ENCODE measurements at regions not wholly inside any gene's neighbourhood (a gene's known extent, or its start where the extent isn't known, plus 50 kb on each side); places are given as distances from the start of the nearest gene placed in this dataset.
"Not testable (repeated sequence)": the region's sequence is repeated elsewhere in the genome, so short reads cannot be mapped to it uniquely, and the experiment has no call there.

DNA sequence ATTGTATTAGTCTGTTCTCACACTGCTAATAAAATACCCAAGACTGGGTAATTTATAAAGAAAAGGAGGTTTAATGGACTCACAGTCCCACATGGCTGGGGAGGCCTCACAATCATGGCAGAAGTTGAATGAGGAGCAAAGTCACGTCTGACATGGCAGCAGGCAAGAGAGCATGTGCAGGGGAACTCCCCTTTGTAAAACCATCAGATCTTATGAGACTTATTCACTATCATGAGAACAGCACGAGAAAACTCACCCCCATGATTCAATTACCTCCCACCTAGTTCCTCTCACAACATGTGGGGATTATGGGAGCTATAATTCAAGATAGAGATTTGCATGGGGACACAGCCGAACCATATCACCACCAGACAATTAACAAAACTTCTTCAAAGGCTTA, 84.4 kb upstream of the ANKRD1 start:
- DNase-seq, result not testable (repeated sequence)

GRCh38 chr10:91006001-91006751, 85.3 kb upstream of the ANKRD1 start:
- peak; percentile 69 for DNase-seq

DNA sequence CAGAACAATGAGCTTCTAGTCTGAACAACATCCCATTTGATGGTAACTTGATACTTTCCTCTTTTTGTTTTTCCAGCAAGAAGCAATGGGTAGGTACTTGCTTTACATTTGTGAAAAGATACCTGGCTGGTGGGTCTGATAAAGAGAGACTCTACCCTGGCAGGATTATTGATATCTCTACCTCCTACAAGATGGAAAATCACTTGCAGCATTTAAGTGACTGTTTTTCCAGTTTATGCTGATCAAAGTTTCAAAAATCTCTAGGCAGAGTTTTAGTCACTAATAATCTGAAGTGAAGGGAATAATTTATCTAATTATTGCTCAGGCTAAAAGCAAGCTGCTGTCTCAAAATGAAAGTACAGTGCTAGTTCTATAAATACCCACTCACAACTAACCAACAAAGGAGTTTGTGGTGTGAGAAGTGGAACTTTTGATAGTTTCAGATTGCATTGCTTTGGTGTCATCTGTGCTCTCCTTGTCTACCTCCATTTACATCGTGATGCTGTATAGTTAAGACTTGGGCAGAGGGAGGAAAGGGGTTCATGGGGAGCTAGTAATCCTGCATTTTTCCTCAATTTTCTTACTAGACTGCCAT, 86.0 kb upstream of the ANKRD1 start:
- no peak for DNase-seq

GRCh38 chr10:91007655-91008054, 86.8 kb upstream of the ANKRD1 start:
- no peak for DNase-seq

GRCh38 chr10:91009121-91009520, 88.2 kb upstream of the ANKRD1 start:
- DNase-seq, result no peak

DNA sequence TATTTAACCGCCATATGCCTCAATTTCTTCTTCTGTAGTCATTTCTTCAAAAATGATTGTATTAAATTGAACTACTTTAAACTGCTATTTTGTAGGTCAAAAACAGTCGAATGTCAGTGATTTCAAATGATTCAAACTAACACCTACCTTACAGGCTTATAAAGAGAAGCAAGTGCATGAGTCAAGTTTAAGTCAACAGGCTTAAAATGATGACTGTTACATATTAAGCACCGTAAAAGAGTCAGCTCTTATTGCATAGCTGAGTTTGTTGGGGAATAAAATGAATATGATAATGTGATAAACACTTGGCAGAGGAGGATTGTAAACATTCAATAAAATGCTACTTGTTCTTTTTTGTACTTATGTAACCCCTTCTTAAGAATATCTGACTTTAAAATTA, 90.1 kb upstream of the ANKRD1 start:
- no peak for DNase-seq

DNA sequence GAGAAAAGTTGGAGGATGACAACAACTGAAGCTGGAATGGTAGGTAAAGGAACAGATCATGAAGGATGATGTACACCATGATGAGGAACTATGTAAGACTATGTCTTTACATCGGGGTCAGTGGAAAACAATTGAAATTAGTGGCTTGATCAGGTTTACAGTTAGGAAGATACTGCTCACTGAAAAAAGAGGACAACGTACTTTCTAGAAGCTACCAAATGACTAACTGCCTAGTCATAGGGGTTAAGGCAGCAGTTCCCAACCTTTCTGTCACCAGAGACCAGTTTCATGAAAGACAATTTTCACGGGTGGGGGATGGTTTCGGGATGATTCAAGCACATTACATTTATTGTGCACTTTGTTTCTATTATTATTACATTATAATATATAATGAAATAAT, 91.6 kb upstream of the ANKRD1 start:
- no peak for DNase-seq

DNA sequence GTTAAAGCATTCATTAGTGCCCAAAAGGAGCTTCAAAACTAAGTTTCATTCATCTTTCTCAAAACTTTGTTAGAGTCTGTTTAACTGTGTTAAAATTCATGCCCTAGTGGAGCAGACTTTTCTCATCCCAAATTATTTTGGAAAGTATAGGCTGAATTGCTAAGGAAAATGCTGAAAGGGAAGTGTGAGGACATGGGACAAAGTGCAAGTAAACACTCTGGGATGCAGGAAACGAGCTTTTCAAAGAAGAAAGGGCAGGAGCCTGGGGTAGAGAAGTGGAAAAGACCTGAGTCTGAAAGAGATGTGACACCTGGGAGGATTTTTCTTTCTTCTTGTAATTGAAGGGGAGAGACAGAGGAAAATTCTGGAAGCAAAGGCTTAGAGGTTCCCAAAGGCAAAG, 93.1 kb upstream of the ANKRD1 start:
- no peak for DNase-seq

DNA sequence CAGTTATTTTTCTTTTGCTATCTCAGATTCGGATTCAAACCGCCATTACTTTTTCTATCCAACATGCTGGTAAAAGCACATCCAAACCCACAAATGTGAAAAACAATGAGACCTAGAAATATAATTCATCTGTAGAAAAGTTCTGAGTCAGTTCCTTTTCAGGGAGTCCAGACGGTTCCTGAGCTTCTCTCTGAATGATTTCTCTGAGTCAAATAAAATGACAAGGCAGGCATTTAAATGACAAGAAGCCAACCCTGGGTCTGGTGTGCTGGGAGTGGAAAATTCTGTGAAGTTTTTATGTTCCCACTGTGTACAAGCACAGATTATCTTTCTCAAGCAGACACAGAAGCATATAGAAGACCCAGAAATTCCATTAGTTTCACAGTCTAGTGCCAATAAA, 96.3 kb upstream of the ANKRD1 start:
- DNase-seq, result no peak

- DNase-seq, result no peak
Measured at GRCh38 chr10:91021901-91022300, 101.0 kb upstream of the ANKRD1 start.

DNA sequence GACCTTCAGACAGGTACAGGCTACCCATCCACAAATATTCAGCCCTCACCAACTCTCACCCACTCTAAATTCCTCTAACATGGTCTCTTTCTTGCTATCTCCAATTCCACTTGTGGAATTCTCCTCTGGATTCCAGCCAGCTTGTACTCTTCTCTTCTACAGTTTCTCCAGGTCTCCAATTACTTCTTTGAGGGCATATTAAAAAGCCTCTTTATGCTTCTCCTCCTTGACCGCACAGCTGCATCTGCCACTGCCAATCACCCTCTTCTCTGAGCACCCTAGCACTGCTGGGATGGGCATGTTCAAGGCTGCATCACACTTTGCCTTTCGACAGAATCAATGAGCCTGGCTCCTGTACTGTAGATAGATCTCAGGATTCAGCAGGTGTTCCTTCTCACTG, 101.5 kb upstream of the ANKRD1 start:
- no peak for DNase-seq

GRCh38 chr10:91022924-91023699, 102.2 kb upstream of the ANKRD1 start:
- no peak for DNase-seq

DNA sequence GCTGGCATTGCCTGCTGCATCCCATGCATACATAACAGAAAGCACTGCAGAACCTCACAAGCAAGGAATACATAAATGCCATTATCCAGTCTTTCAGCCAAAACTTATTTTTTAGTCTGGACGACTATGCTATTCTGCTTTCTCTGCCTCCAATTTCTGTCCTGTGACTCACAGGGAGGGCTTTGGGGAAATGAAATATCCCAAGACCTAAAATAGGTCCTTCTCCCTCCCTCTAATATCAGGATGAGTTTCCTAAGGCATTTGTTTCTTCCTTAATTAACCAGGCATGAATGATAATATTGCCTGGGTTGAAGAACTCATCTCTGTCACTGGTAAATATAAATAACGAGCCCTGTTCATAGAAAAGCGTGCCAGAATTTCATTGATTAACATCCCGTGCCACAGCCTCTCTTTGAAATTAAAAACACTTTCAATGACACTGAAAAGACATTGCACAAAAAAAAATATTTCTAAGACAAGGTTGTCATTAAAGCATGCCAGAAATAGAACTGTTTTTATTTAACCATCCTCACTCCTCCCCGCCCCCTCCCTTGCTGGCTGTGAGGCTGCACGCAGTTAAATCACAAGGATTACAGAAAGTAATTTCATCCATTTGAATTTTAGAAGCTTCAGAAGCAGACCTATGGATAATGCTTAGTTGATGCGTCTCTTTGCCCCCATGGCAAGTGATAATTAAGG, 103.0 kb upstream of the ANKRD1 start:
- DNase-seq, result no peak

GRCh38 chr10:91024541-91024940, 103.7 kb upstream of the ANKRD1 start:
- DNase-seq, result no peak

- no peak for DNase-seq
Measured at GRCh38 chr10:91032611-91033206, 111.8 kb upstream of the ANKRD1 start.

DNA sequence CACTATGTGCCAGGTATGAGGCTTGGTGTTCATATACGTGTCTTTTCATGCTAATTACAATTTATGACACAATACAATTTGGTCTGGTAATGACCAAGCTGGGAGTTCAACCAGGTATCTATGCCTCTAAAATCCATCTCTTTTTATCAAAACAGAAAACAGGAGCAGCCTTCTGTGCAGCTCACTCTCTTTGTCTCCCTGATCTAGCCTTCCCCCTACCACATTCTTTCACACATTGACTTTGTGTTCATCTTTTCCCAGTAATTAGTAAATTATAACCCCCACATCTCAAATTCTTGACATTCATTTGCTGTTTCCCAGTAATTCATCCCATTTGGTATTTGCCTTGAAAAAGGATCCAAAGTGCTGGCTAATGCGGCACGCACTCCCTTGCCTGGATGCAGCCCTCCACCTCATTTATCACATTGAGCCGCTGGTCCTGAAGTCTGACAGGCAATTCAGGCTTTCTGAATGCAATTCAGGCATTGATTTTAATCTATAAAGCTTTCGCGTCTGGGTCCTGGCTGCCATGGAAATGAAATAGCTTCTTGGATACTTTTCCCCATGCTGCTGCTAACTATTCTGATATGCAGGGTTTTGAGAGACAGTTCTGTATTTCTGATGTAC, 112.5 kb upstream of the ANKRD1 start:
- no peak for DNase-seq

DNA sequence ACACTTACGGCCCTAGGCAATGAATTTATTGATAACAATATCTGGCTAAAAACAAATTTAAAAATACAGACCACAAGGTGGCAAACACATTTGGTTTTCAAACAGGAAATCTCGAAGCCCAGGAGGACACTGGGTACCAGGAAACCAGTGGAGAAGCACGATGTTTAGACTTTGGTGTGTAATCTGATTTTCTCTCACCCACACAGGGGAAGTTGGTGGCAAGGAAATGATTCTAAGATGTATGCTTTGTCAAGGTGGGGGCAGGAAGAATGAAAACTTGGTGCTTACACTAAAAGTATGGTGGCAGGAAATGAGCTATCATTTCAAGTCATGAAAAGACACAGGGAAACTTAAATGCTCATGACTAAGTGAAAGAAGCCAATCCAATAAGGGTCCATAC, 113.2 kb upstream of the ANKRD1 start:
- DNase-seq, result peak; percentile 6

DNA sequence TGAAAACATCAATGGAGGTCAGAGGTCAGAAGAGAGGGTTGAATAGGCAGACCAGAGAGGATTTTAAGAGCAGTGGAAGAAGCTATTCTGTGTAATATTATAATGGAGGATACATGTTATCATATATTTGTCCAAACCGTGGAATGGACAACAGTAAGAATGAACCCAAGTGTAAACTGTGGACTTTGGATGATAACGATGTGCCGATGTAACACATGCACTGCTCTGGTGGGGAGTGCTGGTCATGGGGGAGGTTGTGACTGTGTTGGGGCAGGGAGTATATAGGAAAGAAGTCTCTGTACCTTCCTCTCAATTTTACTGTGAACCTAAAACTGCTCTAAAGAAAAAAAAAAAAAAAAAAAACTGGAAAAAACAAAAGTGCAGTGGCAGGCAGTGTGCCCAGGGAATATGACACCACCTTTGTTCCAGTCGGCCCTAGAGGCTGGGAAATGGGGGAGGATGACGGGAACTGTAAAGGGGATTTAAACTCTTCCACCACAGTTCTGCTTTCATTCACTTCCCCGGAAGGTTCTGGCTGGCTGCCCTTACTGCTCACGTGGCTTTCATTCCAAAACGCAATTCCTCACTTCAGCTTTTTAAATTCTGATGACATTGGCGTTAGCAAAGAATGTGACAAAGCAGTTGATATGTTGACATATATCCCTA, 113.7 kb upstream of the ANKRD1 start:
- no peak for DNase-seq

GRCh38 chr10:91035650-91036292, 114.9 kb upstream of the ANKRD1 start:
- no peak for DNase-seq

DNA sequence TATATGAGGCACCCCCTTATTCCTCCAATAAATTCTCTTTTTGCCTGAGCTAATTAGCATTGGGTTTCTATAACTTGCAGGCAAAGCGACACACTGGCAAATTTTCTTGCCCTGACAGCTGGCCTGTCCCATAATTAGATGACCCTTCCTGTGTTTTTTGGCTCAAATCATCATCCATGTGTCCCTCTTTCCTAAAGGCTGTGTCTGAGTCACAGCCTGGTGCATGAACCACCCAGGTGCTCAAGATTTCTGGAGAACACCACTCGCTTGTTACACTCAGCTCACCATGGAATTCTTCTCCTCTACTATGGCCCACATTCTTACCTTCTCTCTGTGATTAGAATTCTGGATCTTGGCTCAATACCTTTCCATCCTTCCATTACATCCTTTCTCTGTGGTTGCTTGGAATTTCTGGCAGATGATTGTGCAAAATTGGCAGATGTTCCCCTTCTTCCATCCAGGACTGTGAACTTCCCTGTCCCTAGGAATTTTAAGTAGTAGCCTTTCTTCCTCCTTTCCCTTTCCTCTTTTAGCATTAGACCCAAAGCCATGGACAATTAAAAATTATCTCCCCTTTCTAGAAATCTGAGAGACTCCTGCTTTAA, 116.0 kb upstream of the ANKRD1 start:
- no peak for DNase-seq

DNA sequence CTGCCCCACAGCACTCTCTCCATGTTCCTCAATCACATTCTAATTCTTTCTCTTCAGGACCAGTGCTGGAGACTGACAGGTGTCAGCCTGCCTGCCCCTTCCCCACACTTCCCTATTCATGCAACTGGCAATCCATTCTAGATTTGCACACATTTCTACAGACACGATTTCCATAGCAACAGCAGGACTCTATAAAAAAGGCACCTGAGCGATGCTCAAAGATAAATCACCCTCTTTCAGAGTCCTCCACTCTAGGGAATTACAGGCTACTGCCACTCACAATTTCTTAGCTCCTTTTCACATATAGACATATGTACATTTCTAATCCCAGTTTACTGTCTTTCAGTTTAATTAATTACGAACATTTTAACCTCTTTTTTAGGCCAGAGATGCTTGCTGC, 118.1 kb upstream of the ANKRD1 start:
- no peak for DNase-seq

Measured in activated gamma-delta T cell treated with Interleukin-2 at 50 U/mL for 16 hours (primary cell).